Type B pancreatic cell (in vitro differentiated cells): ENCODE measurements at regions not wholly inside any gene's neighbourhood (a gene's known extent, or its start where the extent isn't known, plus 50 kb on each side); places are given as distances from the start of the nearest gene placed in this dataset.

Experiments used
- DNase-seq: peaks from one replicate; pipeline ENCODE4 v3.0.0; 2021; ENCODE audit warnings: mixed read lengths; ENCODE audit not compliant: unreplicated experiment; ENCODE audit errors: extremely low spot score
- H3K27ac Mint-ChIP-seq: 2 replicates; pipeline ENCODE4 v1.8.0; 2021; ENCODE audit warnings: mild to moderate bottlenecking, mixed read lengths
- H3K27me3 Mint-ChIP-seq: 2 replicates; pipeline ENCODE4 v1.8.0; 2021; ENCODE audit warnings: mixed read lengths
- H3K36me3 Mint-ChIP-seq: 2 replicates; pipeline ENCODE4 v1.8.0; 2021; ENCODE audit warnings: mixed read lengths
- H3K4me1 Mint-ChIP-seq: one replicate; pipeline ENCODE4 v1.8.0; 2021; ENCODE audit warnings: mixed read lengths; ENCODE audit not compliant: unreplicated experiment
- H3K4me3 Mint-ChIP-seq: 2 replicates; pipeline ENCODE4 v1.8.0; 2021; ENCODE audit warnings: mild to moderate bottlenecking, mixed read lengths
- H3K9me3 Mint-ChIP-seq: 2 replicates; pipeline ENCODE4 v1.8.0; 2021; ENCODE audit warnings: mixed read lengths
- CTCF ChIP-seq: fragments of 200-600 bp; sonication (generic); conservative IDR thresholded peaks from 2 replicates; pipeline ENCODE4 v1.5.0; 2021; ENCODE audit warnings: antibody characterized with exemption, mild to moderate bottlenecking

GRCh38 chr7:117962366-117962994 is 89.2 kb upstream of the CTTNBP2 start:
- H3K4me1 Mint-ChIP-seq = peaks cover 31% of the 10 kb centered on the region
- H3K9me3 Mint-ChIP-seq = no peaks in the 10 kb centered on the region
- no peak overlapping the region for H3K4me3 Mint-ChIP-seq
- no peak for DNase-seq
- peaks cover 5% of the 10 kb centered on the region for H3K36me3 Mint-ChIP-seq
- H3K27ac Mint-ChIP-seq = no peak overlapping the region
- TF ChIP-seq CTCF = no peak
- H3K27me3 Mint-ChIP-seq = no peaks in the 10 kb centered on the region

- no peak overlapping the region for H3K27ac Mint-ChIP-seq
- DNase-seq = no peak
Measured at GRCh38 chr7:117963264-117964197, 90.3 kb upstream of the CTTNBP2 start.

GRCh38 chr7:117970801-117971200 is 97.6 kb upstream of the CTTNBP2 start:
- Mint-ChIP-seq H3K4me3 (no peak overlapping the region), H3K4me1 (no peaks in the 10 kb centered on the region), H3K27me3 (no peaks in the 10 kb centered on the region), H3K27ac (no peak overlapping the region), H3K9me3 (no peaks in the 10 kb centered on the region), H3K36me3 (peaks cover 5% of the 10 kb centered on the region)
- no peak for DNase-seq
- TF ChIP-seq CTCF = no peak

More at GRCh38 chr7:117963264-117964197, 90.3 kb upstream of the CTTNBP2 start:
- no peak overlapping the region for H3K4me3 Mint-ChIP-seq
- H3K27me3 Mint-ChIP-seq = no peaks in the 10 kb centered on the region
- no peak for TF ChIP-seq CTCF
- H3K4me1 Mint-ChIP-seq = peaks cover 31% of the 10 kb centered on the region
- H3K36me3 Mint-ChIP-seq = peaks cover 5% of the 10 kb centered on the region
- no peaks in the 10 kb centered on the region for H3K9me3 Mint-ChIP-seq

- Mint-ChIP-seq H3K4me1 (no peaks in the 10 kb centered on the region), H3K4me3 (no peak overlapping the region), H3K27me3 (no peaks in the 10 kb centered on the region), H3K36me3 (no peaks in the 10 kb centered on the region), H3K9me3 (no peaks in the 10 kb centered on the region), H3K27ac (no peak overlapping the region)
- no peak for DNase-seq
- no peak for TF ChIP-seq CTCF
Measured at GRCh38 chr7:117971556-117972244, 98.5 kb upstream of the CTTNBP2 start.

GRCh38 chr7:117972606-117973005 is 99.4 kb upstream of the CTTNBP2 start:
- TF ChIP-seq CTCF = no peak
- H3K9me3 Mint-ChIP-seq = no peaks in the 10 kb centered on the region
- DNase-seq = no peak
- H3K27me3 Mint-ChIP-seq = no peaks in the 10 kb centered on the region
- no peaks in the 10 kb centered on the region for H3K36me3 Mint-ChIP-seq
- H3K4me1 Mint-ChIP-seq = no peaks in the 10 kb centered on the region
- H3K27ac Mint-ChIP-seq = no peak overlapping the region
- no peak overlapping the region for H3K4me3 Mint-ChIP-seq
